ENCODE measurements at regions not wholly inside any gene's neighbourhood (a gene's known extent, or its start where the extent isn't known, plus 50 kb on each side); places are given as distances from the start of the nearest gene placed in this dataset.

DNA sequence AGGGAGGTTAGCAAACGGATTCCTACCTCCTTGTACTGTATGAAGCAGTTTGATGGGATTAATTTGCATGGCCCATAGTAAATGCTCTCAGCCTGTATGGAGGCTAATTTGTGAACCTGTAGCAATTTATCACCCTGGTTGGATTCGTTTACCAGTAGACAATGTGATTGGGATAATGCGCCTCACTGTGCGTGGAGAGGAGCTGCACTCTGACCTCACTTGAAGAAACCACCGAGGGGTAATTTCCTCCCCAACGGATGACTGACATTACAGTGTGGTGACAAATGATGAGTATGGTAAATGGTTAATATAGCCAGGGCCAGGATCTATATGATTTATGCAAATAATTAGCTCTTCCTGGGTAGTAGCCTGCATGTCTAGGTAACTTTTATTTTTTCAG is 479.1 kb upstream of the RBFOX1 start (continued):
- TF ChIP-seq, protein P1, sequence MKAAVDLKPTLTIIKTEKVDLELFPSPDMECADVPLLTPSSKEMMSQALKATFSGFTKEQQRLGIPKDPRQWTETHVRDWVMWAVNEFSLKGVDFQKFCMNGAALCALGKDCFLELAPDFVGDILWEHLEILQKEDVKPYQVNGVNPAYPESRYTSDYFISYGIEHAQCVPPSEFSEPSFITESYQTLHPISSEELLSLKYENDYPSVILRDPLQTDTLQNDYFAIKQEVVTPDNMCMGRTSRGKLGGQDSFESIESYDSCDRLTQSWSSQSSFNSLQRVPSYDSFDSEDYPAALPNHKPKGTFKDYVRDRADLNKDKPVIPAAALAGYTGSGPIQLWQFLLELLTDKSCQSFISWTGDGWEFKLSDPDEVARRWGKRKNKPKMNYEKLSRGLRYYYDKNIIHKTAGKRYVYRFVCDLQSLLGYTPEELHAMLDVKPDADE (IDR thresholded peaks at IDR 0.05): no peak
- TF ChIP-seq JUNB (IDR thresholded peaks at IDR 0.05; ENCODE audit: unreplicated experiment) (no peak), ZNF114 (CRISPR knock-in tag; IDR thresholded peaks at IDR 0.05) (no peak), CREB1 (CRISPR knock-in tag; IDR thresholded peaks at IDR 0.05; ENCODE audit: low read depth) (no peak), ZNF331 (CRISPR knock-in tag; IDR thresholded peaks at IDR 0.05; ENCODE audit: low read depth) (no peak)
- TF ChIP-seq, protein P2, sequence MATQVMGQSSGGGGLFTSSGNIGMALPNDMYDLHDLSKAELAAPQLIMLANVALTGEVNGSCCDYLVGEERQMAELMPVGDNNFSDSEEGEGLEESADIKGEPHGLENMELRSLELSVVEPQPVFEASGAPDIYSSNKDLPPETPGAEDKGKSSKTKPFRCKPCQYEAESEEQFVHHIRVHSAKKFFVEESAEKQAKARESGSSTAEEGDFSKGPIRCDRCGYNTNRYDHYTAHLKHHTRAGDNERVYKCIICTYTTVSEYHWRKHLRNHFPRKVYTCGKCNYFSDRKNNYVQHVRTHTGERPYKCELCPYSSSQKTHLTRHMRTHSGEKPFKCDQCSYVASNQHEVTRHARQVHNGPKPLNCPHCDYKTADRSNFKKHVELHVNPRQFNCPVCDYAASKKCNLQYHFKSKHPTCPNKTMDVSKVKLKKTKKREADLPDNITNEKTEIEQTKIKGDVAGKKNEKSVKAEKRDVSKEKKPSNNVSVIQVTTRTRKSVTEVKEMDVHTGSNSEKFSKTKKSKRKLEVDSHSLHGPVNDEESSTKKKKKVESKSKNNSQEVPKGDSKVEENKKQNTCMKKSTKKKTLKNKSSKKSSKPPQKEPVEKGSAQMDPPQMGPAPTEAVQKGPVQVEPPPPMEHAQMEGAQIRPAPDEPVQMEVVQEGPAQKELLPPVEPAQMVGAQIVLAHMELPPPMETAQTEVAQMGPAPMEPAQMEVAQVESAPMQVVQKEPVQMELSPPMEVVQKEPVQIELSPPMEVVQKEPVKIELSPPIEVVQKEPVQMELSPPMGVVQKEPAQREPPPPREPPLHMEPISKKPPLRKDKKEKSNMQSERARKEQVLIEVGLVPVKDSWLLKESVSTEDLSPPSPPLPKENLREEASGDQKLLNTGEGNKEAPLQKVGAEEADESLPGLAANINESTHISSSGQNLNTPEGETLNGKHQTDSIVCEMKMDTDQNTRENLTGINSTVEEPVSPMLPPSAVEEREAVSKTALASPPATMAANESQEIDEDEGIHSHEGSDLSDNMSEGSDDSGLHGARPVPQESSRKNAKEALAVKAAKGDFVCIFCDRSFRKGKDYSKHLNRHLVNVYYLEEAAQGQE (IDR thresholded peaks at IDR 0.05; ENCODE audit: unreplicated experiment): no peak

- no peak overlapping the region for H3K4me3 ChIP-seq
- no peak overlapping the region for H3K4me2 ChIP-seq
- H3K79me2 ChIP-seq (replicated peaks; ENCODE audit: insufficient read depth): no peaks in the 10 kb centered on the region
- H3K36me3 ChIP-seq (ENCODE audit: insufficient read depth): no peaks in the 10 kb centered on the region; the same call in 1 of the 2 replicates
- no peak overlapping the region for H3K27ac Mint-ChIP-seq
- H2AFZ ChIP-seq: no peak overlapping the region
- H3K27me3 ChIP-seq (ENCODE audit: insufficient read depth): peaks cover 21% of the 10 kb centered on the region
- no peaks in the 10 kb centered on the region; the same call in 1 of the 2 replicates for H4K20me1 ChIP-seq (replicated peaks; ENCODE audit: insufficient read depth)
- H3K36me3 Mint-ChIP-seq (ENCODE audit: low read depth): peaks cover 3% of the 10 kb centered on the region; the same call in 1 of the 3 replicates
- H3K4me3 Mint-ChIP-seq: no peak overlapping the region
- no peak overlapping the region for H3K27ac ChIP-seq (ENCODE audit: low read depth)
- ATAC-seq (no peak), DNase-seq (ENCODE audit: low spot score) (no peak)
- no peaks in the 10 kb centered on the region for H3K4me1 ChIP-seq (ENCODE audit: insufficient read depth)
- no peaks in the 10 kb centered on the region for H3F3A ChIP-seq (replicated peaks; ENCODE audit: low read depth)
- H3K9me2 ChIP-seq (ENCODE audit: insufficient read depth): no peaks in the 10 kb centered on the region
- H3K27me3 Mint-ChIP-seq (ENCODE audit: insufficient read depth, low read depth, poor library complexity): peaks cover 30% of the 10 kb centered on the region
- no peaks in the 10 kb centered on the region for H3K4me1 Mint-ChIP-seq
- peaks cover 84% of the 10 kb centered on the region for H3K9me3 Mint-ChIP-seq
- TF ChIP-seq EZH2 (IDR thresholded peaks at IDR 0.05; ENCODE audit: low read depth, unreplicated experiment) (no peak), CREB1 (CRISPR knock-in tag; IDR thresholded peaks at IDR 0.05; ENCODE audit: low read depth) (no peak), EZH2phosphoT487 (IDR thresholded peaks at IDR 0.05; ENCODE audit: unreplicated experiment) (no peak), ZNF462 (CRISPR knock-in tag; IDR thresholded peaks at IDR 0.05) (no peak), ZNF331 (CRISPR knock-in tag; IDR thresholded peaks at IDR 0.05; ENCODE audit: low read depth) (no peak), JUNB (IDR thresholded peaks at IDR 0.05; ENCODE audit: unreplicated experiment) (no peak)
- TF ChIP-seq, protein P2 (IDR thresholded peaks at IDR 0.05; ENCODE audit: unreplicated experiment): no peak
These were observed 479.9 kb upstream of the RBFOX1 start for GRCh38 chr16:6852643-6853225.
